B cell (primary cell): ENCODE measurements at regions not wholly inside any gene's neighbourhood (a gene's known extent, or its start where the extent isn't known, plus 50 kb on each side); places are given as distances from the start of the nearest gene placed in this dataset.

Source experiments
- ATAC-seq: fragments of 200-7000 bp; cut with Tn5 transposase; one replicate; pipeline ENCODE4 v1.10.0; 2021; ENCODE audit warnings: low read depth, mild to moderate bottlenecking, moderate number of reproducible peaks, moderate library complexity
- CTCF ChIA-PET: fragments of 350-600 bp; sonication (Branson Sonifier 250); formaldehyde crosslinking; loops from one replicate; lab custom pipeline; 2021; ENCODE audit warnings: antibody characterized with exemption, inconsistent platforms; lab: Charles Lee
- POLR2A ChIA-PET: fragments of 350-600 bp; sonication (Branson Sonifier 250); formaldehyde crosslinking; loops from one replicate; lab custom pipeline; 2021; ENCODE audit warnings: antibody characterized with exemption; lab: Charles Lee
- DNase-seq: peaks from one replicate; pipeline ENCODE4 v3.0.0; 2013
- H2AFZ ChIP-seq: 2 replicates; pipeline ENCODE4 v1.6.1; 2012; ENCODE audit warnings: mild to moderate bottlenecking, low read depth, low read length; ENCODE audit not compliant: insufficient read depth, poor library complexity, severe bottlenecking
- H3K27ac ChIP-seq, 2 donors: 1 replicate in 1 of 2; 2 replicates in 1 of 2; pipeline ENCODE4 v1.5.1; 2012 to 2013; ENCODE audit warnings: low read length in 2 of 2, mild to moderate bottlenecking in 2 of 2, moderate library complexity in 1 of 2
- H3K27me3 ChIP-seq, 4 experiments: fragments of 200-600 bp in 1 of 4; sonication (generic) in 1 of 4; replicated peaks in 1 of 4; 1 replicate in 2 of 4; 2 replicates in 2 of 4; pipeline versions ENCODE4 v1.6.1 to v1.7.0; 2013 to 2016; ENCODE audit warnings: low read length in 3 of 4, mild to moderate bottlenecking in 2 of 4, mixed read lengths in 1 of 4, moderate library complexity in 1 of 4; ENCODE audit not compliant: insufficient read depth in 4 of 4, control insufficient read depth in 3 of 4; ENCODE audit errors: control extremely low read depth in 1 of 4
- H3K36me3 ChIP-seq, 2 experiments: replicated peaks in 1 of 2; 1 replicate in 1 of 2; 2 replicates in 1 of 2; pipeline versions ENCODE4 v1.6.1 to v1.7.1; 2013; ENCODE audit warnings: low read length in 1 of 2; ENCODE audit not compliant: insufficient read depth in 2 of 2, control insufficient read depth in 1 of 2; ENCODE audit errors: control extremely low read depth in 1 of 2, extremely low read depth in 1 of 2
- H3K4me1 ChIP-seq, 2 donors: fragments of 200-600 bp in 1 of 2; sonication (generic) in 1 of 2; 1 replicate in 1 of 2; 2 replicates in 1 of 2; pipeline versions ENCODE4 v1.5.1 to v1.6.1; 2013 to 2017; ENCODE audit warnings: low read length in 2 of 2; ENCODE audit not compliant: control insufficient read depth in 2 of 2, insufficient read depth in 2 of 2
- H3K4me2 ChIP-seq: replicated peaks from 2 replicates; pipeline ENCODE3; 2012; ENCODE audit warnings: mild to moderate bottlenecking, low read depth, low read length; ENCODE audit not compliant: poor library complexity, severe bottlenecking
- H3K4me3 ChIP-seq, 5 experiments: fragments of 200-600 bp in 1 of 5; sonication (generic) in 1 of 5; 1 replicate in 3 of 5; 2 replicates in 2 of 5; pipeline versions ENCODE4 v1.5.1 to v1.7.0; 2011 to 2016; ENCODE audit warnings: low read length in 4 of 5, mild to moderate bottlenecking in 4 of 5, low read depth in 2 of 5, control low read depth in 1 of 5, moderate library complexity in 1 of 5; ENCODE audit not compliant: insufficient read depth in 1 of 5; ENCODE audit errors: control extremely low read depth in 1 of 5, extremely low read depth in 1 of 5
- H3K79me2 ChIP-seq: fragments of 200-600 bp; sonication (generic); one replicate; pipeline ENCODE4 v1.6.0; 2016; ENCODE audit warnings: low read length; ENCODE audit not compliant: control insufficient read depth, insufficient read depth
- H3K9ac ChIP-seq: fragments of 200-600 bp; sonication (generic); 2 replicates; pipeline ENCODE4 v1.6.1; 2017; ENCODE audit warnings: mild to moderate bottlenecking, low read length, moderate library complexity
- H3K9me3 ChIP-seq, 3 donors: one replicate each; pipeline versions ENCODE4 v1.6.1 to v1.7.1; 2013; ENCODE audit warnings: low read length in 2 of 3; ENCODE audit not compliant: control insufficient read depth in 2 of 3, insufficient read depth in 1 of 3; ENCODE audit errors: control extremely low read depth in 1 of 3
- H4K20me1 ChIP-seq: 2 replicates; pipeline ENCODE4 v1.6.0; 2012; ENCODE audit warnings: mild to moderate bottlenecking, low read length; ENCODE audit not compliant: insufficient read depth, control insufficient read depth, poor library complexity, severe bottlenecking
- H3K27ac Mint-ChIP-seq: one replicate; pipeline ENCODE4 v1.8.0; 2021; ENCODE audit warnings: mixed read lengths
- H3K27me3 Mint-ChIP-seq: one replicate; pipeline ENCODE4 v1.8.0; 2021; ENCODE audit warnings: mixed read lengths
- H3K4me1 Mint-ChIP-seq: one replicate; pipeline ENCODE4 v1.8.0; 2021; ENCODE audit warnings: mixed read lengths
- H3K4me3 Mint-ChIP-seq: one replicate; pipeline ENCODE4 v1.8.0; 2021; ENCODE audit warnings: mixed read lengths
- H3K9me3 Mint-ChIP-seq: one replicate; pipeline ENCODE4 v1.8.0; 2022; ENCODE audit warnings: mixed read lengths; ENCODE audit not compliant: insufficient read depth
- EZH2 ChIP-seq: IDR thresholded peaks from 2 replicates; pipeline ENCODE4 v1.6.1; 2012; ENCODE audit warnings: borderline replicate concordance, low read depth, mild to moderate bottlenecking, moderate library complexity, low read length; ENCODE audit not compliant: insufficient read depth, poor library complexity, severe bottlenecking
- WGBS: methylation state at CpG from one replicate; pipeline ENCODE4 v1.1.5; 2013; ENCODE audit warnings: missing lambda C conversion rate; ENCODE audit not compliant: insufficient coverage; 5-methylcytosine and 5-hydroxymethylcytosine counted together
- intact Hi-C: fragments of 100-400 bp; cut with micrococcal nuclease; formaldehyde crosslinking; loops from one replicate; pipeline ENCODE4 v1.10.0; 2022
- TF ChIP-seq, protein P1 (sequence below): fragments of 200-600 bp; IDR thresholded peaks from one replicate; pipeline ENCODE4 v1.8.0; 2022; ENCODE audit warnings: antibody characterized with exemption, mild to moderate bottlenecking

- no peak for DNase-seq
- Mint-ChIP-seq H3K4me1 (no peaks in the 10 kb centered on the region), H3K4me3 (no peak overlapping the region), H3K27ac (no peak overlapping the region), H3K9me3 (no peaks in the 10 kb centered on the region), H3K27me3 (peaks cover 31% of the 10 kb centered on the region)
- Histone ChIP-seq H3K4me2 (no peak overlapping the region), H4K20me1 (no peaks in the 10 kb centered on the region), H3K4me1 (no peaks in the 10 kb centered on the region), H3K9me3 (peaks cover 0 to 12% (median 3%) of the 10 kb centered on the region in 3 donors), H2AFZ (no peak overlapping the region), H3K36me3 (no peaks in the 10 kb centered on the region), H3K4me3 (no peak overlapping the region), H3K79me2 (no peaks in the 10 kb centered on the region), H3K9ac (no peak overlapping the region), H3K27me3 (peaks cover 0 to 23% (median 0%) of the 10 kb centered on the region in 4 experiments), H3K27ac (no peak overlapping the region)
- intact Hi-C loops, result no loop called here
- WGBS, result 70% methylated on average over 15 of the region's 16 CpGs
- no peak for TF ChIP-seq EZH2
- ChIA-PET CTCF (interaction anchor here (1.2 kb wide), 1 partner anchor 16 kb away, joined by 3 read pairs; no protein-coding TSS in a partner anchor), POLR2A (interaction anchor here (0.8 kb wide), 1 partner anchor 140 kb away, joined by 3 read pairs; no protein-coding TSS in a partner anchor)
- no peak for ATAC-seq
Measured at GRCh38 chr10:132476146-132477065, 61.2 kb upstream of the INPP5A start.

DNA sequence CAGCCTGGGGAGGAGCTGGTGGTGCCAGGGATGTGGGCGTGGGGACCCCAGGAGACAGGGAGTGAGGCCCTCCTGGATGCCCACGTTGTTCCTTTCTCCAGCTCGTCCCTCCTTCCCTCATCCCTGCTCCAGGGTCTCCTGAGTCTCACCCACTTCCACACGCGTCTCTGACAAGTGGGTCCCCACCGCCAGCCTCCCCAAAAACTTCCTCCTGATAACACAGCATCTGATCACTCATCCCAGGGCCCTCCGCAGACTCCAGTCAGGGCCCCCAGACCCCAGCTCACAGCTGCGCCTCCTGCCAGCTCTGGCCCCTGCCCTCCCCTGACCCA lies 60.6 kb upstream of the INPP5A start:
- intact Hi-C loops, result no loop called here

More for the DNA sequence above, 60.6 kb upstream of the INPP5A start:
- no peak overlapping the region for H3K4me2 ChIP-seq
- ChIA-PET CTCF (interaction anchor here (1.2 kb wide), 1 partner anchor 17 kb away, joined by 3 read pairs; no protein-coding TSS in a partner anchor), POLR2A (interaction anchor here (0.6 kb wide), 1 partner anchor 49 kb away, joined by 3 read pairs; no protein-coding TSS in a partner anchor)
- H3K4me1 Mint-ChIP-seq, result no peaks in the 10 kb centered on the region
- 87% methylated on average over 8 of the region's 8 CpGs for WGBS
- no peak overlapping the region for H3K4me3 ChIP-seq
- no peak overlapping the region for H3K27ac Mint-ChIP-seq
- DNase-seq, result no peak
- H3K79me2 ChIP-seq, result no peaks in the 10 kb centered on the region
- no peaks in the 10 kb centered on the region for H3K9me3 Mint-ChIP-seq
- no peak overlapping the region for H2AFZ ChIP-seq
- no peak overlapping the region for H3K4me3 Mint-ChIP-seq
- no peak for TF ChIP-seq EZH2
- TF ChIP-seq, protein P1, sequence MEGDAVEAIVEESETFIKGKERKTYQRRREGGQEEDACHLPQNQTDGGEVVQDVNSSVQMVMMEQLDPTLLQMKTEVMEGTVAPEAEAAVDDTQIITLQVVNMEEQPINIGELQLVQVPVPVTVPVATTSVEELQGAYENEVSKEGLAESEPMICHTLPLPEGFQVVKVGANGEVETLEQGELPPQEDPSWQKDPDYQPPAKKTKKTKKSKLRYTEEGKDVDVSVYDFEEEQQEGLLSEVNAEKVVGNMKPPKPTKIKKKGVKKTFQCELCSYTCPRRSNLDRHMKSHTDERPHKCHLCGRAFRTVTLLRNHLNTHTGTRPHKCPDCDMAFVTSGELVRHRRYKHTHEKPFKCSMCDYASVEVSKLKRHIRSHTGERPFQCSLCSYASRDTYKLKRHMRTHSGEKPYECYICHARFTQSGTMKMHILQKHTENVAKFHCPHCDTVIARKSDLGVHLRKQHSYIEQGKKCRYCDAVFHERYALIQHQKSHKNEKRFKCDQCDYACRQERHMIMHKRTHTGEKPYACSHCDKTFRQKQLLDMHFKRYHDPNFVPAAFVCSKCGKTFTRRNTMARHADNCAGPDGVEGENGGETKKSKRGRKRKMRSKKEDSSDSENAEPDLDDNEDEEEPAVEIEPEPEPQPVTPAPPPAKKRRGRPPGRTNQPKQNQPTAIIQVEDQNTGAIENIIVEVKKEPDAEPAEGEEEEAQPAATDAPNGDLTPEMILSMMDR, result no peak
- peaks cover 27% of the 10 kb centered on the region for H3K27me3 Mint-ChIP-seq
- H3K36me3 ChIP-seq, result no peaks in the 10 kb centered on the region
- H3K9me3 ChIP-seq, result peaks cover 0 to 6% (median 0%) of the 10 kb centered on the region in 3 donors
- no peak for ATAC-seq
- H3K27me3 ChIP-seq, result peaks cover 0 to 23% (median 0%) of the 10 kb centered on the region in 4 experiments
- no peaks in the 10 kb centered on the region for H3K4me1 ChIP-seq
- H3K27ac ChIP-seq, result no peak overlapping the region
- no peak overlapping the region for H3K9ac ChIP-seq
- H4K20me1 ChIP-seq, result no peaks in the 10 kb centered on the region
